Panc1 (cell line): ENCODE measurements at regions not wholly inside any gene's neighbourhood (a gene's known extent, or its start where the extent isn't known, plus 50 kb on each side); places are given as distances from the start of the nearest gene placed in this dataset.

ENCODE experiments used
- ATAC-seq: fragments of 200-7000 bp; cut with Tn5 transposase; 2 replicates; pipeline ENCODE4 v1.9.1; 2020; ENCODE audit warnings: mild to moderate bottlenecking, moderate library complexity
- BruUV-seq: library from RNA; stranded (reverse); fragments of 400-500 nt; replicated peaks from 2 replicates; lab custom pipeline; 2021; lab: Mats Ljungman, UMichigan
- CTCF ChIA-PET: fragments of 300-600 bp; sonication (Branson Sonifier 250); formaldehyde crosslinking; loops from one replicate; lab custom pipeline; 2022; ENCODE audit warnings: antibody characterized with exemption; lab: Charles Lee
- POLR2A ChIA-PET: fragments of 300-600 bp; sonication (Branson Sonifier 250); formaldehyde crosslinking; loops from one replicate; lab custom pipeline; 2022; ENCODE audit warnings: antibody characterized with exemption; lab: Charles Lee
- DNase-seq: peaks from one replicate; pipeline ENCODE4 v3.0.0-alpha.2; 2010; ENCODE audit warnings: low read depth, low spot score
- H3K27ac ChIP-seq: 2 replicates; pipeline ENCODE4 v1.5.1; 2011; ENCODE audit warnings: mild to moderate bottlenecking, low read length, inconsistent platforms
- H3K27me3 ChIP-seq: fragments of 200-500 bp; sonication (Bioruptor generic); 2 replicates; pipeline ENCODE4 v1.6.0; 2014; ENCODE audit warnings: low read length, inconsistent platforms; ENCODE audit not compliant: control insufficient read depth, insufficient read depth
- H3K36me3 ChIP-seq: fragments of 200-500 bp; sonication (Bioruptor generic); 2 replicates; pipeline ENCODE4 v1.5.1; 2014; ENCODE audit warnings: inconsistent platforms, mild to moderate bottlenecking, low read length, moderate library complexity; ENCODE audit not compliant: control insufficient read depth, insufficient read depth
- H3K4me1 ChIP-seq: 2 replicates; pipeline ENCODE4 v1.5.1; 2011; ENCODE audit warnings: inconsistent platforms, mild to moderate bottlenecking, low read length, moderate library complexity; ENCODE audit not compliant: control insufficient read depth, insufficient read depth
- H3K4me3 ChIP-seq, 2 experiments: 2 replicates each; pipeline ENCODE4 v1.5.1; 2011 to 2012; ENCODE audit warnings: low read depth in 2 of 2, low read length in 2 of 2, mild to moderate bottlenecking in 2 of 2, inconsistent platforms in 1 of 2, moderate library complexity in 1 of 2
- H3K9me3 ChIP-seq: fragments of 200-500 bp; sonication (Bioruptor generic); 2 replicates; pipeline ENCODE4 v1.5.1; 2014; ENCODE audit warnings: low read depth, mild to moderate bottlenecking, inconsistent platforms, low read length, moderate library complexity; ENCODE audit not compliant: control insufficient read depth, insufficient read depth
- CTCF ChIP-seq: fragments of 450-650 bp; IDR thresholded peaks from 2 replicates; pipeline ENCODE4 v1.5.1; 2017; ENCODE audit warnings: mild to moderate bottlenecking
- POLR2AphosphoS5 ChIP-seq: IDR thresholded peaks from 2 replicates; pipeline ENCODE4 v1.6.1; 2012; ENCODE audit warnings: mild to moderate bottlenecking, low read depth, low read length, moderate library complexity
- SIN3A ChIP-seq: IDR thresholded peaks from 2 replicates; pipeline ENCODE4 v1.6.1; 2012; ENCODE audit warnings: low read depth, mild to moderate bottlenecking, low read length, moderate library complexity, borderline replicate concordance; ENCODE audit not compliant: insufficient read depth
- TCF7L2 ChIP-seq: IDR thresholded peaks from 2 replicates; pipeline ENCODE4 v1.6.1; 2011; ENCODE audit warnings: mild to moderate bottlenecking, low read depth, low read length, inconsistent platforms
- in situ Hi-C: cut with HindIII; loops from 2 replicates; pipeline ENCODE4 v1.10.0; 2016; ENCODE audit warnings: low sequenced_read_pairs, low pct_unique_long_range_greater_than_20kb
- intact Hi-C: fragments of 100-400 bp; cut with micrococcal nuclease; formaldehyde crosslinking; loops from one replicate; pipeline ENCODE4 v1.10.0; 2022; ENCODE audit not compliant: unreplicated experiment
- TF ChIP-seq, protein P1 (sequence below), 2 experiments: IDR thresholded peaks; 2 replicates each; pipeline ENCODE4 v1.6.1; 2011 to 2012; ENCODE audit warnings: low read depth in 2 of 2, control low read depth in 1 of 2, low read length in 1 of 2, mild to moderate bottlenecking in 1 of 2, moderate library complexity in 1 of 2; ENCODE audit not compliant: insufficient read depth in 1 of 2

- ATAC-seq (no peak), DNase-seq (no peak)
- H3K27ac ChIP-seq, result no peak overlapping the region
- ChIA-PET CTCF (no interaction called here), POLR2A (no interaction called here)
- in situ Hi-C loops, result no loop called here
- no peaks in the 10 kb centered on the region for H3K36me3 ChIP-seq
- no TSS peak for BruUV-seq
- H3K4me1 ChIP-seq, result no peaks in the 10 kb centered on the region
- intact Hi-C loops, result no loop called here
- TF ChIP-seq TCF7L2, result no peak
- TF ChIP-seq CTCF, result no peak
- TF ChIP-seq, protein P1, sequence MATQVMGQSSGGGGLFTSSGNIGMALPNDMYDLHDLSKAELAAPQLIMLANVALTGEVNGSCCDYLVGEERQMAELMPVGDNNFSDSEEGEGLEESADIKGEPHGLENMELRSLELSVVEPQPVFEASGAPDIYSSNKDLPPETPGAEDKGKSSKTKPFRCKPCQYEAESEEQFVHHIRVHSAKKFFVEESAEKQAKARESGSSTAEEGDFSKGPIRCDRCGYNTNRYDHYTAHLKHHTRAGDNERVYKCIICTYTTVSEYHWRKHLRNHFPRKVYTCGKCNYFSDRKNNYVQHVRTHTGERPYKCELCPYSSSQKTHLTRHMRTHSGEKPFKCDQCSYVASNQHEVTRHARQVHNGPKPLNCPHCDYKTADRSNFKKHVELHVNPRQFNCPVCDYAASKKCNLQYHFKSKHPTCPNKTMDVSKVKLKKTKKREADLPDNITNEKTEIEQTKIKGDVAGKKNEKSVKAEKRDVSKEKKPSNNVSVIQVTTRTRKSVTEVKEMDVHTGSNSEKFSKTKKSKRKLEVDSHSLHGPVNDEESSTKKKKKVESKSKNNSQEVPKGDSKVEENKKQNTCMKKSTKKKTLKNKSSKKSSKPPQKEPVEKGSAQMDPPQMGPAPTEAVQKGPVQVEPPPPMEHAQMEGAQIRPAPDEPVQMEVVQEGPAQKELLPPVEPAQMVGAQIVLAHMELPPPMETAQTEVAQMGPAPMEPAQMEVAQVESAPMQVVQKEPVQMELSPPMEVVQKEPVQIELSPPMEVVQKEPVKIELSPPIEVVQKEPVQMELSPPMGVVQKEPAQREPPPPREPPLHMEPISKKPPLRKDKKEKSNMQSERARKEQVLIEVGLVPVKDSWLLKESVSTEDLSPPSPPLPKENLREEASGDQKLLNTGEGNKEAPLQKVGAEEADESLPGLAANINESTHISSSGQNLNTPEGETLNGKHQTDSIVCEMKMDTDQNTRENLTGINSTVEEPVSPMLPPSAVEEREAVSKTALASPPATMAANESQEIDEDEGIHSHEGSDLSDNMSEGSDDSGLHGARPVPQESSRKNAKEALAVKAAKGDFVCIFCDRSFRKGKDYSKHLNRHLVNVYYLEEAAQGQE (IDR thresholded peaks at IDR 0.05; ENCODE audit: insufficient read depth in 1 of 2, low read depth in 2 of 2, low read length in 1 of 2), result no peak
- no peak for TF ChIP-seq SIN3A
- TF ChIP-seq POLR2AphosphoS5, result no peak
- H3K4me3 ChIP-seq, result no peak overlapping the region
- no peaks in the 10 kb centered on the region for H3K27me3 ChIP-seq
- no peaks in the 10 kb centered on the region for H3K9me3 ChIP-seq
Observed at GRCh38 chr1:166235728-166236127, 68.9 kb upstream of the FAM78B start.

DNA sequence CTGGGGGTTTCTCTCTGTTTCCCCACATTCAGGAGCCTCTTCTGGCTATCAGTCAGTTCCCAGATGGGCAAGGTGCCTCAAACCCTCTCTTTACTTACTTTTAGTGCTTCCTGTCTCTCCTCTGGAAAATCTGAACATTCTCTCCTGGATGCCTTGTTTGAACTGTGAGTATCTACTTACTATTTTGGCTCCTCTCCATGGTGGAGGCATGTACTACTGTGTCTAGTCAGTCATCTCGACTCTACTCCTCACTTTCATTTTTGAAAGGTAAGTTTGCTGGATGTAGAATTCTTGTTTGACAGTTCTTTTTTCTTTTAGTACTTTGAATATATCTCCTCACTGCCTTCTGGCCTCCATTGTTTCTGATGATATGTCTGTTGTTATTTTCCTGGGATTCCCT, 70.9 kb upstream of the FAM78B start:
- no peak for ATAC-seq
- TF ChIP-seq SIN3A, result no peak
- no peak for TF ChIP-seq CTCF
- TF ChIP-seq, protein P1 (IDR thresholded peaks at IDR 0.05; ENCODE audit: insufficient read depth in 1 of 2, low read depth in 2 of 2, low read length in 1 of 2), result no peak
- TF ChIP-seq TCF7L2, result no peak
- no peak for TF ChIP-seq POLR2AphosphoS5
- Histone ChIP-seq H3K27me3 (no peaks in the 10 kb centered on the region), H3K36me3 (no peaks in the 10 kb centered on the region), H3K4me1 (no peaks in the 10 kb centered on the region), H3K27ac (no peak overlapping the region), H3K9me3 (no peaks in the 10 kb centered on the region), H3K4me3 (no peak overlapping the region)
- CTCF ChIA-PET, result no interaction called here
- POLR2A ChIA-PET, result no interaction called here
- BruUV-seq, result no TSS peak
- in situ Hi-C loops (no loop called here), intact Hi-C loops (no loop called here)
- DNase-seq, result no peak
